AG09319 (cell line): ENCODE measurements at regions not wholly inside any gene's neighbourhood (a gene's known extent, or its start where the extent isn't known, plus 50 kb on each side); places are given as distances from the start of the nearest gene placed in this dataset.

Experiments used
- DNase-seq: peaks from one replicate; pipeline ENCODE4 v3.0.0-alpha.2; 2010; ENCODE audit warnings: low read depth; ENCODE audit errors: extremely low read depth
- TF ChIP-seq, protein P1 (sequence below): IDR thresholded peaks from 2 replicates; pipeline ENCODE4 v1.5.1; 2011; ENCODE audit warnings: low read depth, mild to moderate bottlenecking, inconsistent platforms, low read length, moderate library complexity

DNA sequence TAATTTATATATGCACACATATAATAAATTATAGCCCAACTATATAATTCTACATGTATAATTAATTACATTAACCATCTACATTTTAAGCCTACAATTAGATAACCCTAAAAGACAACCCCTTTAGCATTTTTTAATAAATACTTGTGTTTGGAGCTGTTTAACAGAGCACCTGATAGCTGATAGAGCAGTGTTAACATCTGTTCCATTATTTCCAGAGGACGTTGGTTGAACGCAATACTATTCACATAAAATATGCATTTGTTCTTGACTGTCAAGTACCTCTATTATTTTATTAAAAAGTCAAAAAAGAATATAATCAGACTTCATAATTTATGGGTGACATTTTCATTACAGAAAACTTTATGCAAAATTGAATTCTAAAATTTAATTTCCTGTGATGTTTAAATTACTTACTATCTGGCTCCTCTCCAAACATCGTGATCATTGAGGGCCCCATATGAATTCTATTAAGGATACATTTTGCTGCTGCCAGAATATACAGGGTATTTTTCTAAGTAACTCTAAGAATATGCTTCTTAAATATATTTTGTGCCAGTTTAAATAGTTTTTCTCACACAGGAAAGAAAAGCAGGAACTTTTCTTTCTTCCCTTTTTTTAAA lies 234.3 kb downstream of the SHOX2 start:
- no peak for DNase-seq
- TF ChIP-seq, protein P1, sequence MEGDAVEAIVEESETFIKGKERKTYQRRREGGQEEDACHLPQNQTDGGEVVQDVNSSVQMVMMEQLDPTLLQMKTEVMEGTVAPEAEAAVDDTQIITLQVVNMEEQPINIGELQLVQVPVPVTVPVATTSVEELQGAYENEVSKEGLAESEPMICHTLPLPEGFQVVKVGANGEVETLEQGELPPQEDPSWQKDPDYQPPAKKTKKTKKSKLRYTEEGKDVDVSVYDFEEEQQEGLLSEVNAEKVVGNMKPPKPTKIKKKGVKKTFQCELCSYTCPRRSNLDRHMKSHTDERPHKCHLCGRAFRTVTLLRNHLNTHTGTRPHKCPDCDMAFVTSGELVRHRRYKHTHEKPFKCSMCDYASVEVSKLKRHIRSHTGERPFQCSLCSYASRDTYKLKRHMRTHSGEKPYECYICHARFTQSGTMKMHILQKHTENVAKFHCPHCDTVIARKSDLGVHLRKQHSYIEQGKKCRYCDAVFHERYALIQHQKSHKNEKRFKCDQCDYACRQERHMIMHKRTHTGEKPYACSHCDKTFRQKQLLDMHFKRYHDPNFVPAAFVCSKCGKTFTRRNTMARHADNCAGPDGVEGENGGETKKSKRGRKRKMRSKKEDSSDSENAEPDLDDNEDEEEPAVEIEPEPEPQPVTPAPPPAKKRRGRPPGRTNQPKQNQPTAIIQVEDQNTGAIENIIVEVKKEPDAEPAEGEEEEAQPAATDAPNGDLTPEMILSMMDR, result no peak

DNA sequence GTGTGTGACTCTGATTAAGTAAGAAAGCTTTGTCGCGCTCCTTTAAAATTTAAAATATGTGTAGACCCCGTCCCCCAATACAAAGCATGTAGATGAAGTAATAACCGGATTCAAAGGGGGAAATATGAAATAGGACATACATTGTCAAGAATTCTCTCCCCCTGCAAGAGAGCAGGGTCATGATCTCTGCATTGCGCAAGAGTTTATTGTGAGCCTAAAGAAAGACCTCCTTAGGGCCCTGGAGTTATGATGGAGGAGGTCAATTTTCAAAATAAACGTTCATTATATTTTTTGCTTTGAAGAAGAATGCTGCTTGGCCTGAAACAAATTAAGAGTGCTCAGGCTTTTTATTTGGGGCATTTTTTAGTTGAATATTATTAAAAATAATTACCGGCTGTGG lies 235.0 kb downstream of the SHOX2 start:
- no peak for DNase-seq
- TF ChIP-seq, protein P1, result no peak

DNA sequence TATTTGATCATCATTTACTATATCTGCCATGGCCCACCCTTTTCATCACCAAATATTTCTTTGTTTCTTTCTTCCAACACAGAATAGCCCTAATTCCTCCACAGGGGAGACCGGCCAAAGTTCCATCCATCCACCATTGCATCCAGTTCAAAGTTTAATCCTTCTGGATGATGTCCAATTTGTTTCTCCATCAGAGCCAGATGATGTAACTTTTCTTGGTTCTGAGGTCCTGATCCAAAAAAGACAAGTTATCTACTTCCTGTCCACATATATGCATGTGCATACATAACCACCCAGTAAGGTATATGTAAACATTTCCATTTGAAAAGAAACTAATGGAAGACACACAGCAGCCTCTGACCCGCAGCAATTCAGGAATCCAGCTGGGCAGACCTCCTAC lies 237.3 kb downstream of the SHOX2 start:
- TF ChIP-seq, protein P1, result no peak
- DNase-seq, result no peak

DNA sequence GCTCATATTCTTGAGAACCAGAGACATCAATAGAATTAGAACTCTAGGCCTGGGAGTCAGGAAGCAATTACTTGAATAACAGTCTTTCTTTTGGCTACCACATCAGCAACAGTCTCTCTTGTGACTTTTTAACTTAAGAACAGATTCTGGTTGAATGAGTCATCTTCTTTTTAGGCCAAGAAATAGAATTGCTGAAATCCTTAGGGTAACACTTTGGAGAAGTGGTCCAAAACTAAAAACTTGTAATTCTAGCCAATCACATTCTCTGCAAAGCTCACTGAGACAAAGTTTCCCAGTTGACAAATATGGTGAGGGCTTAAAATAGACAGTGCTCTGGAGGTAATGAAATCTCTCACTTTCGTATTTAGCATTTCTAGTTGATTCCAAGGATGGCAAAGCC lies 238.0 kb downstream of the SHOX2 start:
- peak; percentile 61 for DNase-seq
- TF ChIP-seq, protein P1, result no peak

DNA sequence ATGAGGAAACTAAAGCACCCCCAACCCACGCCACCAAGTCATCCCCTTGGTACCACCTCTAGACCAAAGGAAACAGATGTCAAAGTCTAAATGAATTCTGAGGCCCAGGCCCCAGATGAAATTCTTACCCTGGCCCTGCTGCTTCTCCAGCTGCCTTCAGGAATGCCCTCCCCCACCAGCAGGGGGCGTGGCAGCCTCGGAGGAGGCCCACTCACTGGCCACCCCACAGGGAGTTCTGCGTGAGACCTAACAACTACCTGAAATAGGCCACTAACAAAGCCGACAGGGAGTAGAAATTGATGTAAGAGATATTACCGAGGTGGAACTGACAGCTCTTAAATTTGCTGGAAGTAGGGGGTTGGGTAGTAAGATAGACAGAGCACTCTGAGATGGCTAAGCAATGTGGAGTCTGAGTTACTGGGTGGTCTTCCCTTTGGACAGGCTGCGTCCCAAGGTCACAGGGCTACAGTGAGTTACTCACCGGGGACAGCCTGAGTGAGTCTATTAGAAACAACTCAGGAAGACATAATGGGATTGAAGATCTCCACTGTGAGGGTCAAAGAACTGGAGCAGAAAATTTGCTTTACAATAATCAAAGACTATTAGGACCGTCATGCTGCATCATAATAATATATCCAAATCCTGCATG lies 240.7 kb downstream of the SHOX2 start:
- DNase-seq, result no peak
- TF ChIP-seq, protein P1, result peak; percentile 29

DNA sequence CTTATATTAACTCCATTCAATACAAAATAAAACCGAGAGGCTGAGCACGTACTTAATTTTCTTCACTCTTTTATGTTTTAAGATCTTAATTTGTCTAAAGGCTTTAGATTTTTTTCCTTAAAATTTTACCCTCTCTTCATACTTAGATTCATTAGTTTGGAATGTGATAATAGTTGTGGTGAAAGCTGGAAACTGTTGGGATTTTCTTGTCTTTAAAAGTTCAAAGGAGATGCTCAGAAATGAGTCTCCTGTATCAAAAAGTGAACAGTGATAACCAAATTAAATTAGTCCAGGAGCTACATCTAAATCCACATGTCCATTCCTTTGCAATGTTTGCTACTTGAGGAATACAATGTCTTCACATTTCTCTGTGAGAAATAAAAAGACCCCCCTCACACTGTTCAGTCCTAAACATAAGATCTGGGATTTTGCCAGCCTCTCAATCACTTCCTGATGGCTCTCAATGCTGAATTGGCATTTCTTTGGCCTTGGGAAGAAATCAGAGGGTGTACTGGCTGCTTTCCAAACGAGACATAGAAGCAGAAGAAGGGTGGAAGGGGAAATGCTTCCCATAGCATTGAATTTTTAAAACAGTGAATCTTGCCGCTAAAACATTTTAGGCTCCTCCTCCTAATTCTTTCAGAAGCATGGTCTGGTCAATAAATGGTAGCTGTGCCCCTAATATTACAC lies 245.0 kb downstream of the SHOX2 start:
- TF ChIP-seq, protein P1, result no peak

DNA sequence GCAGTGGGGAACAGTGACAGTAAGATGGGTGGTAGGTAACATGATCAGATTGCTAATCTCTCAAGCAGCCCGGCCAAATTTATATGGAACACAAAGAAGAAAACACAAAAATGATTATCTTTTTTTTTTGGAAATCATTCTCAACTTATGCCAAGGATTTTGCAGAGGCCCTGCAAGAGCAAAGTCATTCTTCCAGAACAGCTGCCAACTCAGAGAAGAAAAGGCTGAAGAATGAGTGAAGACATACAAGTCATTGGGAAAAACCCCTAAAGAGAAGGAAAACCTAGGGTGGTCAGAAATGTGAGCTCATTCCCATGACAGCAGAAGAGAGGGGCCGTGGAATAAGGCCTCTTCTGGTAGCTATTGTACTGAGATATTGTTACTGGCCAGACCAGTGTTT lies 246.7 kb downstream of the SHOX2 start:
- no peak for DNase-seq
- TF ChIP-seq, protein P1, result no peak

More for the DNA sequence above, 245.0 kb downstream of the SHOX2 start:
- no peak for DNase-seq
